Fibroblast of villous mesenchyme (primary cell): ENCODE measurements at regions not wholly inside any gene's neighbourhood (a gene's known extent, or its start where the extent isn't known, plus 50 kb on each side); places are given as distances from the start of the nearest gene placed in this dataset.

Source experiments
- DNase-seq: peaks from one replicate; pipeline ENCODE4 v3.0.0-alpha.2; 2010; ENCODE audit warnings: low read depth
- H3K4me3 ChIP-seq: 2 replicates; pipeline ENCODE4 v1.5.1; 2011; ENCODE audit warnings: low read depth, mild to moderate bottlenecking, low read length
- CTCF ChIP-seq: IDR thresholded peaks from 2 replicates; pipeline ENCODE4 v1.5.1; 2012; ENCODE audit warnings: low read depth, mild to moderate bottlenecking, low read length; ENCODE audit not compliant: insufficient read depth

DNA sequence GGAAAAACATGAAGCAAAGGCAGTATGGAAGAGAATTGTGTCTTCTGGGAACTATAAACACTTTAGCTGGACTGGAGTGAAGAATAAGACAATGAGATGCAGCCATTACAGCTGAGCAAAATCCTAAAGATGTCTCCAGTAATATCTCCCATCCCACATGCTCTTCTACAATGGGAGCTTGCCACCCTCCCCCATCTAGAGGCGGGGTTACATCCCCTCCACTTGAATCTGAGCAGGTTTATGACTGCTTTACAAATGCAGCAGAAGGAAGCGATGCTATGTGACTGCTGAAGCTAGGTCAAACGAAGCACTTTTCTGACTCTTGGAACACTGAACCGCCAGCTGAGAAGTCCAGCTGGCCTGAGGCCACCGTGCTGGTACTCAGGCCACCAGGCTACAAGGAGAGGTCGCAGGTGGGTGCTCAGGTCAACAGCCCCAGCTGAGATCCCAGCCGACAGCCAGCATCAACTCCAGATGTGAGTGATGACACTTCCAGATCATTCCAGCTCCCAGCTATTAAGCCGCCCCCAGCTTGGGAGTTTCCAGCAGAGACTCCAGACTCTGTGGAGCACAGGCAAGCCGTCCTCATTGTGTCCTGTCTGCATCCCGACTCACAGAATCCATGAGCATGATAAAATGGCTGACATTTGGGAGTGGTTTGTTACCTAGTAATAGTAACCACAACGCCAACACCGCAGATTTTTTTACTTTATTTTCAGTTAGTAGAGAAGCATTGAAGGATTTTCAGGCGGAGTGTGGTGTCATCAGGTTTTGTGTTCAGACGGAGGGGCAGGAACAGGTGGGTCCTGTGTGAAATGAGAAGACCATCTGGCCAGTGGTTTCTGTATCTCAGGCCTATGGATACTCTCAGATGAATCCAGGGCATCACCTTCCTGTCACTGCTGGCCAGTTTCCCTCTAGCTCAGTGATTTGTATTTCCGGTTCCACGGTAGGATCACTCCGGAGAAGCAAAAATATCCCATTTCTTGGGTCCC lies 89.3 kb downstream of the NPY start:
- no peak for TF ChIP-seq CTCF
- H3K4me3 ChIP-seq = no peak overlapping the region
- no peak for DNase-seq

- peak; percentile 12 for DNase-seq
- TF ChIP-seq CTCF = no peak
- no peak overlapping the region for H3K4me3 ChIP-seq
Observed at GRCh38 chr7:24378871-24379616, 95.1 kb downstream of the NPY start.

GRCh38 chr7:24381894-24382505 lies 98.0 kb downstream of the NPY start:
- peak; percentile 16 for DNase-seq
- no peak overlapping the region for H3K4me3 ChIP-seq
- peak; percentile 56 for TF ChIP-seq CTCF

DNA sequence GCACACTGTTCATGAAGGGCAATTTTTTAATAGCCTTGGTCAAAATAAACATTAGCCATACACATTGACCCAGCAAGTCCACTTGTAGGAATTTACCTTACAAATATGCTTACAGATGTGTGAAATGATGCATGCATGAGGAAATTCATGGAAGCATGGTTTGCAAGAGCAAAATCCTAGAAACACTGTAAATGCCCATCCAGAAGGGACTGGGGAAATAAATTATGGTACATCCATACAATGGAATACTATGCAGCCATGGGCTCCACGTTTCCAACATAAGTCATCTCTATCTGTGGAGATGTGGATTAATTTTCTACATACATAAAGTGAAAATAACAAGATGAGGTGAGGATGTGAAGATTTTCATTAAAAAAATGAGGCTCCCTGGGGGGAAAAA lies 99.1 kb downstream of the NPY start:
- DNase-seq = no peak
- no peak for TF ChIP-seq CTCF
- H3K4me3 ChIP-seq = no peak overlapping the region

DNA sequence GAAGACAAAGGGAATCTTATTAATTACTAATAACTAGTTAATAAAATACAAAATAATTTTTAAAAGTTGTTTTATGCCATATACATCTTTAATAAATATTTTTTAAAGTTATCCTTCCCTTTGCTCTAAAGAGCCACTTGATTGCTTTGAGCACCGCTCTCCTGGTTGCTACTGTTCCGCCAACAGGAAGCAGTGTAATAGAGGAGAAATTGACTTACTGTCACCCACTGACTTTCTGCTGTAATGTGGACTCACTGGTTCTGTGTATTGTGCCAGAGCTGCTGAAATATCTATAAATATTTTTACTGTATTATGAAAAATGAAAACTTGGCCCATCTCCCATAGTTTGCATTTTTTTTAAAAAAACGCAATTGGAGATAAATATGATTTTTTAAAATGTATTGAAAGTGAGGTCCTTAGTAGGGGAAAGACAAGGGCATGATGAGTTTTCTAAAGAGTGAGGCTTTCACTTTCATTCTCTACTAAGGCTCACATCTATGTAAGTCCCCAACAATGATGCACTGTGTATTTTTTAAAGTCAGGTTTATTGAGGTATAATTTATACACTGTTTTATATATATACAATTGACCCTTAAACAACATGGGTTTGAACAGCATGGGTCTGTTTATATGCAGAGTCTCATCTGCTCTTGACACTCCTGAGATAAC lies 100.5 kb downstream of the NPY start:
- no peak for TF ChIP-seq CTCF
- no peak for DNase-seq
- no peak overlapping the region for H3K4me3 ChIP-seq

GRCh38 chr7:24388212-24388611 lies 104.2 kb downstream of the NPY start:
- no peak for TF ChIP-seq CTCF
- no peak overlapping the region for H3K4me3 ChIP-seq
- no peak for DNase-seq
